GM12878 (cell line): ENCODE measurements at regions not wholly inside any gene's neighbourhood (a gene's known extent, or its start where the extent isn't known, plus 50 kb on each side); places are given as distances from the start of the nearest gene placed in this dataset.

Experiments used
- ASH2L ChIP-seq: fragments of 300-600, 200-600 bp; sonication (generic); IDR thresholded peaks from 2 replicates; pipeline ENCODE4 v1.6.1; 2017; ENCODE audit warnings: low read depth, mild to moderate bottlenecking, borderline replicate concordance
- BACH1 ChIP-seq: fragments of 450-650 bp; IDR thresholded peaks from 2 replicates; pipeline ENCODE4 v1.6.1; 2017; ENCODE audit warnings: mild to moderate bottlenecking, borderline replicate concordance
- ETV6 ChIP-seq, 2 experiments: fragments of 450-650 bp in 1 of 2; IDR thresholded peaks in 1 of 2; conservative IDR thresholded peaks in 1 of 2; 2 replicates each; pipeline ENCODE4 v1.6.1; 2014; ENCODE audit warnings: antibody characterized with exemption in 1 of 2, borderline replicate concordance in 1 of 2, low read depth in 1 of 2, mild to moderate bottlenecking in 1 of 2, moderate library complexity in 1 of 2
- GATAD2B ChIP-seq: fragments of 450-650 bp; conservative IDR thresholded peaks from 2 replicates; pipeline ENCODE4 v1.6.1; 2017; ENCODE audit warnings: low read depth, mild to moderate bottlenecking, moderate library complexity
- KAT2A ChIP-seq: conservative IDR thresholded peaks from 2 replicates; pipeline ENCODE4 v1.6.1; 2011; ENCODE audit warnings: low read depth, low read length; ENCODE audit not compliant: control insufficient read depth
- MYC ChIP-seq: IDR thresholded peaks from 2 replicates; pipeline ENCODE4 v1.6.1; 2011; ENCODE audit warnings: mild to moderate bottlenecking, low read length, moderate library complexity, inconsistent platforms; ENCODE audit not compliant: insufficient read depth, insufficient replicate concordance, insufficient read length, severe bottlenecking
- NR2C2 ChIP-seq: IDR thresholded peaks from 2 replicates; pipeline ENCODE4 v1.6.1; 2011; ENCODE audit warnings: borderline replicate concordance, low read depth; ENCODE audit not compliant: control insufficient read depth, insufficient read length
- RUNX3 ChIP-seq: IDR thresholded peaks from 2 replicates; pipeline ENCODE4 v1.6.1; 2012; ENCODE audit warnings: low read length, inconsistent platforms
- SRF ChIP-seq, 2 experiments: IDR thresholded peaks; 2 replicates each; pipeline ENCODE4 v1.6.1; 2011; ENCODE audit warnings: low read depth in 2 of 2, low read length in 2 of 2, mild to moderate bottlenecking in 1 of 2, moderate library complexity in 1 of 2
- SUZ12 ChIP-seq: fragments of 200-600 bp; sonication (generic); IDR thresholded peaks from one replicate; pipeline ENCODE4 v1.6.1; 2018; ENCODE audit warnings: antibody characterized with exemption, mild to moderate bottlenecking; ENCODE audit not compliant: unreplicated experiment
- TCF12 ChIP-seq: IDR thresholded peaks from 2 replicates; pipeline ENCODE4 v1.6.1; 2011; ENCODE audit warnings: low read depth, mild to moderate bottlenecking, low read length
- TCF7 ChIP-seq: IDR thresholded peaks from 2 replicates; pipeline ENCODE4 v1.6.1; 2014; ENCODE audit warnings: antibody characterized with exemption, borderline replicate concordance
- YBX1 ChIP-seq: fragments of 450-650 bp; IDR thresholded peaks from 2 replicates; pipeline ENCODE4 v1.6.1; 2016; ENCODE audit warnings: antibody characterized with exemption
- YY1 ChIP-seq: IDR thresholded peaks from 2 replicates; pipeline ENCODE4 v1.6.1; 2011; ENCODE audit warnings: low read depth, mild to moderate bottlenecking, low read length
- ZNF384 ChIP-seq: IDR thresholded peaks from 2 replicates; pipeline ENCODE4 v1.6.1; 2012; ENCODE audit warnings: low read depth, mild to moderate bottlenecking, low read length, improper control_type of control experiment, borderline replicate concordance
- ZZZ3 ChIP-seq: IDR thresholded peaks from 2 replicates; pipeline ENCODE4 v1.6.1; 2011; ENCODE audit warnings: low read depth; ENCODE audit not compliant: control insufficient read depth, insufficient read length
- TF ChIP-seq, protein P1 (sequence below): fragments of 450-650 bp; formaldehyde crosslinking; IDR thresholded peaks from 2 replicates; pipeline ENCODE4 v1.4.0; 2022; ENCODE audit warnings: mild to moderate bottlenecking, moderate library complexity
- TF ChIP-seq, protein P2 (sequence below): fragments of 450-650 bp; IDR thresholded peaks from 2 replicates; pipeline ENCODE4 v1.6.1; 2016; ENCODE audit warnings: mild to moderate bottlenecking
- TF ChIP-seq, protein P3 (sequence below): IDR thresholded peaks from 2 replicates; pipeline ENCODE4 v1.6.1; 2012; ENCODE audit warnings: improper control_type of control experiment, low read depth, low read length; ENCODE audit not compliant: insufficient replicate concordance

DNA sequence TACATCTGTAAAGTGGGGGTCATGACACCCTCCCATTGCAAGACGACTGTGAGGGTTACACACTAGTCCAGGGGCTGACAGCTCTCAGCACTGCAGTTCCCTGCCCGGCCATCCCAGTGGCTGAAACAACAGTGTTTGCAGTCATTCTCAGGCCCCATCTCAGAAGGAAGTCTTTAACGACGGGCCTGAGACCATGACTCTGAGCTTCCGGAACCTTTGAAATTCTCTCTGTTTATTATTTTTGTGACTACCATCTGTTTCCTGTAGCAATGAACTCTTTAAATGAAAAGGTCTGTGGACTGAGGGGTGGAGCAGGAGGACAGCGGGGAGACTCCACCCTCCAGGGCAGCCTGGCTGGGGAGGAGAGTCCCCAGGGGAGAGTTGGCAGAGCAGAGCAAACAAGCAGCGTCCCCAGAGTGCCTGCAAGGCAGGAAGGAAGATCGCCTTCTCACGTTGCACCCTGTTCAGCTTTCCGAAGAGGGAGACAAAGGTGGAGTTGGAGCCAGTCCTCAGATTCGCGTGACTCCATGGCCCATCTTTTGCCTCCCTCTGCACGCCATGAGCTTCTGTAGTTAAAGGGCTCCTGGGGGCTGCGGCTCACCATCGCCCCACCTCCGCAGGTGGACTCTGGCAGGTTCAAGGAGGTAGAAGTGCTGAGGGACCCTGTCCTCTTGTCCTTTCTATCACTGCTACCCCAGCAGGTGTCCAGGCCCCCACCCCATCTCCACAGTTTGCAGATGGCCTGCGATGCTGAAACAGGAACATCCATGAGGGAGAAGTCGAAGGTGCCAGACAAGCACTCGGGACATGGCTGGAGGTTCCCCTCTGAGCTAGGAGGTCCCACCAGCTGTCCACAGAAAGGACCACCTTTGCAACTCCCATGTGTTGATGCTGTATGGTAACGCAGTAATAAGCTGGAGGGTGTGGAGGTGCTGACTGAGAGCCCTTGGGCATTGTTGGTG is 525.8 kb upstream of the PROK2 start (continued):
- TF ChIP-seq, protein P1, sequence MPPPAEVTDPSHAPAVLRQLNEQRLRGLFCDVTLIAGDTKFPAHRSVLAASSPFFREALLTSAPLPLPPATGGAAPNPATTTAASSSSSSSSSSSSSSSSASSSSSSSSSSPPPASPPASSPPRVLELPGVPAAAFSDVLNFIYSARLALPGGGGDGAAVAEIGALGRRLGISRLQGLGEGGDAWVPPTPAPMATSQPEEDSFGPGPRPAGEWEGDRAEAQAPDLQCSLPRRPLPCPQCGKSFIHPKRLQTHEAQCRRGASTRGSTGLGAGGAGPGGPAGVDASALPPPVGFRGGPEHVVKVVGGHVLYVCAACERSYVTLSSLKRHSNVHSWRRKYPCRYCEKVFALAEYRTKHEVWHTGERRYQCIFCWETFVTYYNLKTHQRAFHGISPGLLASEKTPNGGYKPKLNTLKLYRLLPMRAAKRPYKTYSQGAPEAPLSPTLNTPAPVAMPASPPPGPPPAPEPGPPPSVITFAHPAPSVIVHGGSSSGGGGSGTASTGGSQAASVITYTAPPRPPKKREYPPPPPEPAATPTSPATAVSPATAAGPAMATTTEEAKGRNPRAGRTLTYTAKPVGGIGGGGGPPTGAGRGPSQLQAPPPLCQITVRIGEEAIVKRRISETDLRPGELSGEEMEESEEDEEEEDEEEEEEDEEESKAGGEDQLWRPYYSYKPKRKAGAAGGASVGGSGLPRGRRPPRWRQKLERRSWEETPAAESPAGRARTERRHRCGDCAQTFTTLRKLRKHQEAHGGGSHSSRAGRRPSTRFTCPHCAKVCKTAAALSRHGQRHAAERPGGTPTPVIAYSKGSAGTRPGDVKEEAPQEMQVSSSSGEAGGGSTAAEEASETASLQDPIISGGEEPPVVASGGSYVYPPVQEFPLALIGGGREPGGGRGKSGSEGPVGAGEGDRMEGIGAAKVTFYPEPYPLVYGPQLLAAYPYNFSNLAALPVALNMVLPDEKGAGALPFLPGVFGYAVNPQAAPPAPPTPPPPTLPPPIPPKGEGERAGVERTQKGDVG (CRISPR knock-in tag), result no peak
- no peak for TF ChIP-seq ZNF384
- no peak for TF ChIP-seq MYC
- TF ChIP-seq NR2C2, result no peak
- no peak; a peak in 1 of 4 replicates for TF ChIP-seq ETV6 (conservative IDR thresholded peaks at IDR 0.05 in 1 of 2, IDR thresholded peaks at IDR 0.05 in 1 of 2; ENCODE audit: borderline replicate concordance in 1 of 2, low read depth in 1 of 2)
- TF ChIP-seq, protein P2, sequence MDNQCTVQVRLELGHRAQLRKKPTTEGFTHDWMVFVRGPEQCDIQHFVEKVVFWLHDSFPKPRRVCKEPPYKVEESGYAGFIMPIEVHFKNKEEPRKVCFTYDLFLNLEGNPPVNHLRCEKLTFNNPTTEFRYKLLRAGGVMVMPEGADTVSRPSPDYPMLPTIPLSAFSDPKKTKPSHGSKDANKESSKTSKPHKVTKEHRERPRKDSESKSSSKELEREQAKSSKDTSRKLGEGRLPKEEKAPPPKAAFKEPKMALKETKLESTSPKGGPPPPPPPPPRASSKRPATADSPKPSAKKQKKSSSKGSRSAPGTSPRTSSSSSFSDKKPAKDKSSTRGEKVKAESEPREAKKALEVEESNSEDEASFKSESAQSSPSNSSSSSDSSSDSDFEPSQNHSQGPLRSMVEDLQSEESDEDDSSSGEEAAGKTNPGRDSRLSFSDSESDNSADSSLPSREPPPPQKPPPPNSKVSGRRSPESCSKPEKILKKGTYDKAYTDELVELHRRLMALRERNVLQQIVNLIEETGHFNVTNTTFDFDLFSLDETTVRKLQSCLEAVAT, result no peak
- no peak for TF ChIP-seq SRF (IDR thresholded peaks at IDR 0.05; ENCODE audit: low read depth in 2 of 2, low read length in 2 of 2)
- TF ChIP-seq YY1, result no peak; the same call in 1 of the 2 replicates
- 0 out of 2 replicates have a peak, but pooled peaks have one; percentile 58 for TF ChIP-seq GATAD2B
- no peak for TF ChIP-seq BACH1
- no peak; the same call in 1 of the 2 replicates for TF ChIP-seq RUNX3
- TF ChIP-seq TCF7, result no peak
- TF ChIP-seq, protein P3, sequence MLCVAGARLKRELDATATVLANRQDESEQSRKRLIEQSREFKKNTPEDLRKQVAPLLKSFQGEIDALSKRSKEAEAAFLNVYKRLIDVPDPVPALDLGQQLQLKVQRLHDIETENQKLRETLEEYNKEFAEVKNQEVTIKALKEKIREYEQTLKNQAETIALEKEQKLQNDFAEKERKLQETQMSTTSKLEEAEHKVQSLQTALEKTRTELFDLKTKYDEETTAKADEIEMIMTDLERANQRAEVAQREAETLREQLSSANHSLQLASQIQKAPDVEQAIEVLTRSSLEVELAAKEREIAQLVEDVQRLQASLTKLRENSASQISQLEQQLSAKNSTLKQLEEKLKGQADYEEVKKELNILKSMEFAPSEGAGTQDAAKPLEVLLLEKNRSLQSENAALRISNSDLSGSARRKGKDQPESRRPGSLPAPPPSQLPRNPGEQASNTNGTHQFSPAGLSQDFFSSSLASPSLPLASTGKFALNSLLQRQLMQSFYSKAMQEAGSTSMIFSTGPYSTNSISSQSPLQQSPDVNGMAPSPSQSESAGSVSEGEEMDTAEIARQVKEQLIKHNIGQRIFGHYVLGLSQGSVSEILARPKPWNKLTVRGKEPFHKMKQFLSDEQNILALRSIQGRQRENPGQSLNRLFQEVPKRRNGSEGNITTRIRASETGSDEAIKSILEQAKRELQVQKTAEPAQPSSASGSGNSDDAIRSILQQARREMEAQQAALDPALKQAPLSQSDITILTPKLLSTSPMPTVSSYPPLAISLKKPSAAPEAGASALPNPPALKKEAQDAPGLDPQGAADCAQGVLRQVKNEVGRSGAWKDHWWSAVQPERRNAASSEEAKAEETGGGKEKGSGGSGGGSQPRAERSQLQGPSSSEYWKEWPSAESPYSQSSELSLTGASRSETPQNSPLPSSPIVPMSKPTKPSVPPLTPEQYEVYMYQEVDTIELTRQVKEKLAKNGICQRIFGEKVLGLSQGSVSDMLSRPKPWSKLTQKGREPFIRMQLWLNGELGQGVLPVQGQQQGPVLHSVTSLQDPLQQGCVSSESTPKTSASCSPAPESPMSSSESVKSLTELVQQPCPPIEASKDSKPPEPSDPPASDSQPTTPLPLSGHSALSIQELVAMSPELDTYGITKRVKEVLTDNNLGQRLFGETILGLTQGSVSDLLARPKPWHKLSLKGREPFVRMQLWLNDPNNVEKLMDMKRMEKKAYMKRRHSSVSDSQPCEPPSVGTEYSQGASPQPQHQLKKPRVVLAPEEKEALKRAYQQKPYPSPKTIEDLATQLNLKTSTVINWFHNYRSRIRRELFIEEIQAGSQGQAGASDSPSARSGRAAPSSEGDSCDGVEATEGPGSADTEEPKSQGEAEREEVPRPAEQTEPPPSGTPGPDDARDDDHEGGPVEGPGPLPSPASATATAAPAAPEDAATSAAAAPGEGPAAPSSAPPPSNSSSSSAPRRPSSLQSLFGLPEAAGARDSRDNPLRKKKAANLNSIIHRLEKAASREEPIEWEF, result peak; percentile 50
- no peak for TF ChIP-seq ZZZ3
- TF ChIP-seq TCF12, result 0 out of 2 replicates have a peak, but pooled peaks have one; percentile 43
- TF ChIP-seq KAT2A, result no peak
- no peak for TF ChIP-seq ASH2L
- TF ChIP-seq SUZ12, result no peak
- 0 out of 2 replicates have a peak, but pooled peaks have one; percentile 56 for TF ChIP-seq YBX1
